GM12878 (cell line): ENCODE measurements at regions not wholly inside any gene's neighbourhood (a gene's known extent, or its start where the extent isn't known, plus 50 kb on each side); places are given as distances from the start of the nearest gene placed in this dataset.

ENCODE experiments used
- BMI1 ChIP-seq: fragments of 450-650 bp; IDR thresholded peaks from 2 replicates; pipeline ENCODE4 v1.6.1; 2016; ENCODE audit warnings: mild to moderate bottlenecking, moderate library complexity, borderline replicate concordance
- CHD2 ChIP-seq: IDR thresholded peaks from 2 replicates; pipeline ENCODE4 v1.6.1; 2011; ENCODE audit warnings: low read depth, low read length, improper control_type of control experiment, borderline replicate concordance
- ESRRA ChIP-seq: IDR thresholded peaks from 2 replicates; pipeline ENCODE4 v1.6.1; 2012; ENCODE audit warnings: mild to moderate bottlenecking, low read length, improper control_type of control experiment
- IRF5 ChIP-seq: fragments of 450-650 bp; IDR thresholded peaks from 2 replicates; pipeline ENCODE4 v1.6.1; 2017; ENCODE audit warnings: borderline replicate concordance
- SIX5 ChIP-seq: IDR thresholded peaks from 2 replicates; pipeline ENCODE4 v1.6.1; 2011; ENCODE audit warnings: mild to moderate bottlenecking, low read depth, low read length, moderate library complexity; ENCODE audit not compliant: severe bottlenecking
- SP1 ChIP-seq: IDR thresholded peaks from one replicate; pipeline ENCODE4 v1.6.1; 2011; ENCODE audit warnings: low read depth, low read length

- TF ChIP-seq IRF5 (no peak), SP1 (no peak), CHD2 (no peak), ESRRA (no peak), SIX5 (no peak), BMI1 (no peak)
Measured at GRCh38 chr6:105578179-105578707, 175.4 kb upstream of the PREP start.
